Upper lobe of left lung (tissue), 6 donors: ENCODE measurements at regions not wholly inside any gene's neighbourhood (a gene's known extent, or its start where the extent isn't known, plus 50 kb on each side); places are given as distances from the start of the nearest gene placed in this dataset.

Source experiments
- ATAC-seq, 2 donors: fragments of 200-7000 bp; cut with Tn5 transposase; one replicate each; pipeline ENCODE4 v1.9.1; 2022; ENCODE audit warnings: mild to moderate bottlenecking in 2 of 2, moderate library complexity in 2 of 2; ENCODE audit not compliant: low FRiP score in 2 of 2
- DNase-seq, 2 donors: peaks; one replicate each; pipeline ENCODE4 v3.0.0-alpha.2; 2019 to 2020
- H3K27ac ChIP-seq, 4 donors: fragments of 200-600 bp; sonication (generic); one replicate each; pipeline ENCODE4 v1.5.1; 2016 to 2019
- H3K27me3 ChIP-seq, 4 donors: fragments of 200-600 bp; sonication (generic); one replicate each; pipeline ENCODE4 v1.5.1; 2017 to 2019
- H3K36me3 ChIP-seq, 4 donors: fragments of 200-600 bp; sonication (generic); one replicate each; pipeline ENCODE4 v1.5.1; 2016 to 2019
- H3K4me1 ChIP-seq, 4 donors: fragments of 200-600 bp; sonication (generic); one replicate each; pipeline ENCODE4 v1.5.1; 2018 to 2019
- H3K4me3 ChIP-seq, 4 donors: fragments of 200-600 bp; sonication (generic); one replicate each; pipeline ENCODE4 v1.5.1; 2017 to 2019; ENCODE audit warnings: mild to moderate bottlenecking in 2 of 4, moderate library complexity in 1 of 4
- H3K9me3 ChIP-seq, 4 donors: fragments of 200-600 bp; sonication (generic); one replicate each; pipeline ENCODE4 v1.5.1; 2018 to 2019
- CTCF ChIP-seq, 6 experiments: fragments of 450-650 bp in 4 of 6; fragments of 200-600 bp in 2 of 6; sonication (generic) in 2 of 6; IDR thresholded peaks; one replicate each; pipeline ENCODE4 v1.5.1; 2016 to 2019; ENCODE audit warnings: antibody characterized with exemption in 6 of 6
- EP300 ChIP-seq, 4 donors: sonication (generic); formaldehyde crosslinking; IDR thresholded peaks; one replicate each; pipeline ENCODE4 v1.5.1; 2017; ENCODE audit warnings: antibody characterized with exemption in 4 of 4, control low read depth in 2 of 4
- POLR2A ChIP-seq, 4 donors: fragments of 450-650 bp; IDR thresholded peaks; one replicate each; pipeline ENCODE4 v1.5.1; 2016 to 2017; ENCODE audit warnings: antibody characterized with exemption in 4 of 4, mild to moderate bottlenecking in 2 of 4
- POLR2AphosphoS5 ChIP-seq, 2 donors: sonication (generic); formaldehyde crosslinking; IDR thresholded peaks; one replicate each; pipeline ENCODE4 v1.5.1; 2017; ENCODE audit warnings: antibody characterized with exemption in 2 of 2
- WGBS, 2 donors: methylation state at CpG; one replicate each; pipeline ENCODE4 v1.1.5; 2017 to 2018; 5-methylcytosine and 5-hydroxymethylcytosine counted together
- donor health status: DM: no; HTN: no; CAD: no; lungs with moderate emphysema.
- donor health status: DM: no; HTN: yes; CAD: no; lungs with severe emphysema.

DNA sequence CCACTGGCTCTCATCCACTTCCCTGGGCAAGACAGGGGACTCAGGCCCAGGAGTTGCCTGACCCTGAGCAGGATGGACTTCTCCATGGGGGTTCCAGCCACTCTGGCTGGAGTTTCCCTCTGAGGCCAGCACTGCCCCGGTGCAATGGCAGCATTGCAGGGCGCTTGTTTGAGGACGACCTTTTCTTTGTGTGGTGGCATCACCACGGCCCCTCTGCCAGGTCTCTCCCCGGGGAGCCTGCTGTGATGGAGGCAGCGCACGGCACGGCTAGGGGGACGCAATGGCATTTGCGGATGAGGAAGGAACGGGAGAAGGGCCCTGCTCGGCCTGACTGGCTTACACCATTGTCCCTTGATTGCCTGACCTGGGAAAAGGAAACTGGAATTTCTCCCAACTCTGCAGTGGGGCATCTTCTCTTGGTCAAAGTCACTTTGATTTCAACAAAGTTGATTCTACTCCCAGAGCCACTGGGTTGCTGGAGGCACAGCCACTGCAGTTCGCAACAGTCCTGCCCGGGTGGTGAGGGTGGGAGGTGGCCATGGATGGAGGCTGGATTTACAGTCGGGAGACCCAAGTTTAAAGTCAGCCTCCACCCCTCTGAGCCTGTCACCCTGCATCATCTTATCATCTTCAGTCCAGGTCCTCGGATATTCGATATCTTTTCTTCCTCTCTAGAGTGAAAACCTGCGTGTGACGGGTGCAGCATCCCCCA is 82.9 kb upstream of the ZNF469 start:
- no peak for TF ChIP-seq POLR2A (IDR thresholded peaks at IDR 0.05)
- H3K4me1 ChIP-seq = peaks cover 3 to 9% (median 4%) of the 10 kb centered on the region in 4 donors
- no peaks in the 10 kb centered on the region for H3K36me3 ChIP-seq
- H3K27me3 ChIP-seq = peaks cover 0 to 5% (median 0%) of the 10 kb centered on the region in 4 donors
- H3K27ac ChIP-seq = no peak overlapping the region
- DNase-seq (no peak), ATAC-seq (no peak)
- no peaks in the 10 kb centered on the region for H3K9me3 ChIP-seq
- H3K4me3 ChIP-seq = no peak overlapping the region
- 88 to 92% methylated on average over 12 to 19 of the region's 19 CpGs for WGBS, 2 donors

DNA sequence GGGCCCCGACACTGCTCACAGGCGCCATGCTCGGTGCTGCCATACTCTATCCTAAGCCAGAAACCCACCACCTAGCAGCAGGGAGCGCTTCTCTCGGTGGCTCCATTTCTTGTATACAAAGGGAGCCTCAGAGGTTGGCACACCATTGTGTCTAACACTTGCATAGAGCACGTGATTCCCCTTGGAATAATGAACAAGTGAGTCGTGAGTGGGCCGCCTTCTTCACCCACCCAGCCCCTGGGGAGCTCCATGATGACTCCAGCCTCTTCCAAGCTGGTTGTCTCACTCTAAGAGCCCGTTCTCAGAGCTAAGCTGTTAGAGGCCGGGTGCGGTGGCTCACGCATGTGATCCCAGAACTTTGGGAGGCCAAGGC is 82.3 kb upstream of the ZNF469 start:
- Histone ChIP-seq H3K4me1 (peaks cover 5 to 9% (median 6%) of the 10 kb centered on the region in 4 donors), H3K9me3 (no peaks in the 10 kb centered on the region), H3K4me3 (no peak overlapping the region), H3K27me3 (peaks cover 0 to 5% (median 0%) of the 10 kb centered on the region in 4 donors), H3K27ac (no peak overlapping the region), H3K36me3 (no peaks in the 10 kb centered on the region)
- no peak for DNase-seq
- ATAC-seq = no peak
- WGBS, 2 donors = 86 to 87% methylated on average over 9 to 12 of the region's 12 CpGs
- TF ChIP-seq POLR2AphosphoS5 (IDR thresholded peaks at IDR 0.05) = no peak
- TF ChIP-seq CTCF (IDR thresholded peaks at IDR 0.05) = no peak
- TF ChIP-seq POLR2A (IDR thresholded peaks at IDR 0.05) = no peak
- no peak for TF ChIP-seq EP300 (IDR thresholded peaks at IDR 0.05)

- Histone ChIP-seq H3K4me3 (no peak overlapping the region), H3K27ac (no peak overlapping the region), H3K27me3 (no peaks in the 10 kb centered on the region), H3K4me1 (peaks cover 5 to 9% (median 6%) of the 10 kb centered on the region in 4 donors), H3K36me3 (no peaks in the 10 kb centered on the region), H3K9me3 (no peaks in the 10 kb centered on the region)
- DNase-seq (no peak), ATAC-seq (no peak)
- TF ChIP-seq POLR2A (IDR thresholded peaks at IDR 0.05) (no peak), POLR2AphosphoS5 (IDR thresholded peaks at IDR 0.05) (no peak), EP300 (IDR thresholded peaks at IDR 0.05) (no peak), CTCF (IDR thresholded peaks at IDR 0.05) (no peak)
- WGBS, 2 donors = 78 to 86% methylated on average over 9 to 11 of the region's 11 CpGs
Observed at GRCh38 chr16:88301431-88301830, 81.3 kb upstream of the ZNF469 start.

GRCh38 chr16:88301886-88302285 is 80.9 kb upstream of the ZNF469 start:
- DNase-seq = no peak
- H3K36me3 ChIP-seq = no peaks in the 10 kb centered on the region
- no peak overlapping the region for H3K4me3 ChIP-seq
- H3K9me3 ChIP-seq = no peaks in the 10 kb centered on the region
- H3K4me1 ChIP-seq = peaks cover 5 to 9% (median 6%) of the 10 kb centered on the region in 4 donors
- no peak overlapping the region for H3K27ac ChIP-seq
- no peak for ATAC-seq
- H3K27me3 ChIP-seq = no peaks in the 10 kb centered on the region
- 73 to 84% methylated on average over 5 to 12 of the region's 12 CpGs for WGBS, 2 donors
- TF ChIP-seq POLR2A (IDR thresholded peaks at IDR 0.05) = no peak
- no peak for TF ChIP-seq CTCF (IDR thresholded peaks at IDR 0.05)
- no peak for TF ChIP-seq EP300 (IDR thresholded peaks at IDR 0.05)
- no peak for TF ChIP-seq POLR2AphosphoS5 (IDR thresholded peaks at IDR 0.05)

DNA sequence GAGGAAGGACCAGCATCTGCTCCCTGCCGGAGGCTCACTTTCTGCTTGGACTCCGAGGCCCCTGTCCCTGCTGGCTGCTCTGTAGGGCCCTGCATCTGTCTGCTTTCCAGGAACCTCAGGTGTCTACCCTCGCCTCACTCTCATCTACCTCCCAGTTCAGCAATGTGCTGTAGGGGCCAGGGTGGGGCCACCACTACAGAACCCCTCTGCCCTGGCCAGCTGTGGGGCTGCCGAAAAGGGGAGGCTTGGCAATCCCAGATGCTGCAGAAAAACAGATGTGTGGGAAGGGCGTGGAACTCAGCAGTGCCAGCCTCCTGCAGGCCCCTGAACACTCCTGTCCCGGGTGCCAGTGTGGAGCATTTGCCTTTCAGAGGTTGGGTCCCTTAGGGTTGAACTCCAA is 80.1 kb upstream of the ZNF469 start:
- no peak for DNase-seq
- Histone ChIP-seq H3K36me3 (no peaks in the 10 kb centered on the region), H3K27me3 (no peaks in the 10 kb centered on the region), H3K4me1 (peaks cover 5 to 9% (median 6%) of the 10 kb centered on the region in 4 donors), H3K9me3 (no peaks in the 10 kb centered on the region), H3K4me3 (no peak overlapping the region), H3K27ac (no peak overlapping the region)
- 89 to 100% methylated on average over 2 to 6 of the region's 6 CpGs for WGBS, 2 donors
- TF ChIP-seq CTCF (IDR thresholded peaks at IDR 0.05) (no peak), POLR2A (IDR thresholded peaks at IDR 0.05) (no peak), POLR2AphosphoS5 (IDR thresholded peaks at IDR 0.05) (no peak), EP300 (IDR thresholded peaks at IDR 0.05) (no peak)
- no peak for ATAC-seq
